Neutrophil (primary cell): ENCODE measurements at regions not wholly inside any gene's neighbourhood (a gene's known extent, or its start where the extent isn't known, plus 50 kb on each side); places are given as distances from the start of the nearest gene placed in this dataset.

ENCODE experiments used
- H3K27ac ChIP-seq: fragments of 200-600 bp; sonication (generic); 2 replicates; pipeline ENCODE4 v1.5.1; 2016; ENCODE audit warnings: mild to moderate bottlenecking, moderate library complexity
- H3K27me3 ChIP-seq: fragments of 200-600 bp; sonication (generic); 2 replicates; pipeline ENCODE4 v1.6.0; 2016; ENCODE audit warnings: mild to moderate bottlenecking
- H3K36me3 ChIP-seq: fragments of 200-600 bp; sonication (generic); 2 replicates; pipeline ENCODE4 v1.5.1; 2017
- H3K4me1 ChIP-seq, 2 experiments: fragments of 200-600 bp in 1 of 2; sonication (generic) in 1 of 2; 1 replicate in 1 of 2; 2 replicates in 1 of 2; pipeline versions ENCODE4 v1.5.1 to v1.6.1; 2013 to 2016; ENCODE audit warnings: low read depth in 1 of 2, low read length in 1 of 2, mild to moderate bottlenecking in 1 of 2, moderate library complexity in 1 of 2; ENCODE audit not compliant: control insufficient read depth in 1 of 2, insufficient read depth in 1 of 2
- H3K4me3 ChIP-seq, 2 experiments: fragments of 200-600 bp in 1 of 2; sonication (generic) in 1 of 2; 1 replicate in 1 of 2; 2 replicates in 1 of 2; pipeline ENCODE4 v1.5.1; 2013 to 2016; ENCODE audit warnings: low read depth in 1 of 2, low read length in 1 of 2, mild to moderate bottlenecking in 1 of 2, moderate library complexity in 1 of 2
- H3K9me3 ChIP-seq: fragments of 200-600 bp; sonication (generic); 2 replicates; pipeline ENCODE4 v1.5.1; 2016
- TF ChIP-seq, protein P1 (sequence below): fragments of 200-600 bp; sonication (generic); IDR thresholded peaks from 2 replicates; pipeline ENCODE4 v1.5.1; 2016; ENCODE audit warnings: antibody characterized with exemption

- TF ChIP-seq, protein P1, sequence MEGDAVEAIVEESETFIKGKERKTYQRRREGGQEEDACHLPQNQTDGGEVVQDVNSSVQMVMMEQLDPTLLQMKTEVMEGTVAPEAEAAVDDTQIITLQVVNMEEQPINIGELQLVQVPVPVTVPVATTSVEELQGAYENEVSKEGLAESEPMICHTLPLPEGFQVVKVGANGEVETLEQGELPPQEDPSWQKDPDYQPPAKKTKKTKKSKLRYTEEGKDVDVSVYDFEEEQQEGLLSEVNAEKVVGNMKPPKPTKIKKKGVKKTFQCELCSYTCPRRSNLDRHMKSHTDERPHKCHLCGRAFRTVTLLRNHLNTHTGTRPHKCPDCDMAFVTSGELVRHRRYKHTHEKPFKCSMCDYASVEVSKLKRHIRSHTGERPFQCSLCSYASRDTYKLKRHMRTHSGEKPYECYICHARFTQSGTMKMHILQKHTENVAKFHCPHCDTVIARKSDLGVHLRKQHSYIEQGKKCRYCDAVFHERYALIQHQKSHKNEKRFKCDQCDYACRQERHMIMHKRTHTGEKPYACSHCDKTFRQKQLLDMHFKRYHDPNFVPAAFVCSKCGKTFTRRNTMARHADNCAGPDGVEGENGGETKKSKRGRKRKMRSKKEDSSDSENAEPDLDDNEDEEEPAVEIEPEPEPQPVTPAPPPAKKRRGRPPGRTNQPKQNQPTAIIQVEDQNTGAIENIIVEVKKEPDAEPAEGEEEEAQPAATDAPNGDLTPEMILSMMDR = no peak
- no peak overlapping the region for H3K4me3 ChIP-seq
- no peaks in the 10 kb centered on the region for H3K36me3 ChIP-seq
- H3K27ac ChIP-seq = no peak overlapping the region
- H3K27me3 ChIP-seq = no peaks in the 10 kb centered on the region
- no peaks in the 10 kb centered on the region for H3K9me3 ChIP-seq
- no peaks in the 10 kb centered on the region for H3K4me1 ChIP-seq
Observed at GRCh38 chr2:133936601-133937000, 317.3 kb upstream of the MGAT5 start.

DNA sequence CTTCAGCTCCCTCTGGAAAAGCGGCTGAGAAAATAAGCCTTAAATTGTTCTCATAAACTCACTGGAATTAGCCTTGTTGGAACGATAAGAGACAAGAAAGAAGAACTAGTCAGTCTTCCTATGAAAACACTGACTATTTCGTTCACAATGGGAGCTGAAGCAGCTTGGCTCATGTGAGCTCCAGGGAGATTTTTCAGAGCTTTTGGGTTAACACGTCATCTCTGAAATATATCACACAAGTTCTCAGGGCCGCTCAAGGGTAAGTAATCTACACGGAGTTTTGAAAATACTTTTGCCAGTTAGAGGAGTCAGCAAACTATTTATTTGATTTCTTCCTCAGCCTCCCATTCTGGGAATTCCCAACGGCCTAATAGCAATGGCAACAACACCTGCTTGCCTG lies 316.2 kb upstream of the MGAT5 start:
- TF ChIP-seq, protein P1 = no peak
- no peak overlapping the region for H3K4me3 ChIP-seq
- H3K27me3 ChIP-seq = no peaks in the 10 kb centered on the region
- no peaks in the 10 kb centered on the region for H3K4me1 ChIP-seq
- H3K36me3 ChIP-seq = no peaks in the 10 kb centered on the region
- H3K27ac ChIP-seq = no peak overlapping the region
- H3K9me3 ChIP-seq = no peaks in the 10 kb centered on the region

DNA sequence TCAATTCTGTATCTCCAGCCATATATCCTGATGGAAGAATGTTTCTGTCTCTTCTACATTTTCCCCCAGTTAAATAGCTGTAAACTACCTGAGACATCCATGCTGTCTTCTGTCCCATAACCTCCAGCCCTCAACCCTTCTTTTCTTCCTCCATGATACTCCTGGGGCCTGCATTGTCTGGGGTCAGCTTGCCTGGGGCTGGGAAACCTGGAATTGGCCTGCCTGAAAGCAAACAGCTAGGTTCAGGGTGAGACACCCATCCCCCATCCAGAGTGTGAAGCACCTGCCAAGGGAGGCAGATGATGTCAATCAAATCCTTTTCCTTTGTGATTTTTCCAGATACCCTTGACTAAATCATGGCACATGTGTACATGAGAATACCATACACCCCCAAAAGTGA lies 313.7 kb upstream of the MGAT5 start:
- no peak overlapping the region for H3K4me3 ChIP-seq
- H3K27me3 ChIP-seq = no peaks in the 10 kb centered on the region
- no peaks in the 10 kb centered on the region for H3K9me3 ChIP-seq
- no peak overlapping the region for H3K27ac ChIP-seq
- H3K4me1 ChIP-seq = no peaks in the 10 kb centered on the region
- H3K36me3 ChIP-seq = no peaks in the 10 kb centered on the region
- TF ChIP-seq, protein P1 = no peak

DNA sequence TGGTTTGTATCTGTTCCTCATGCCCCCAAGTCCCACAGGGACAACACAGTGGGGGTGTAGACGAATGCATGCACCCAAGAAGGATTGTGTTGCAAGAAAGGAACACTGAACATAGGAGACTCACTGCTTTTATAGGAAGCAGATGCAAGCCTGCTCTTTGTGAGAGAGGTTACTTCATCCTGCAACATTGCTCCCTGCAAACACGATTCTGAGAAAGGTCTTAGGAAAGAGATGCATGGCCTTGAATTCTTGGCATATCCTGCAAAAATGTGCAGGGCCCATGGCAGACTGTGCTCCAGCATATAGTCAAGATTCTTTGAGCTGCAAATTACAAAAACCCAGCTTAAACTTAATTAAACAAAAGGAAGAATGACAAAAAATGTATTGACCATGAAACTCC lies 312.2 kb upstream of the MGAT5 start:
- TF ChIP-seq, protein P1 = no peak
- H3K36me3 ChIP-seq = no peaks in the 10 kb centered on the region

DNA sequence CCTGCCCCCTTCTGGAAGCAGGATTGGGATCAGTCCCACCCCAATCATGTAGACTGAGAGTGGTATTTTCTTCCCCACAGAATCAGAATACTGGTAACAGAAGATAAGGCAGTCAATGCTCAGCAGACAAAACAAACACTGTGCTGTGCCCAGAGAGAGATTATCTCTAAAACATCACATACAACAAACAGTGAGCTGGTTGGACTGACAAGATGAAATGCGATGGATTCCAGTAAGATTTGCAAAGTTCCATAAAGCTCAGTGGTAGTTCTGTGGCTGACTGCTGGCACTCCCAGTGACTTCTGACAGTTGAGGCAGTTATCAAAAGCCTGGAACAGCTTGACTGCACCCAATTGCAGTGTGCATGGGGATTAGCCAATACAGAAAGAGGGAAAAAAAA lies 311.5 kb upstream of the MGAT5 start:
- Histone ChIP-seq H3K4me1 (no peaks in the 10 kb centered on the region), H3K36me3 (no peaks in the 10 kb centered on the region), H3K4me3 (no peak overlapping the region), H3K27me3 (no peaks in the 10 kb centered on the region), H3K9me3 (no peaks in the 10 kb centered on the region), H3K27ac (no peak overlapping the region)
- TF ChIP-seq, protein P1 = no peak

More for the DNA sequence above, 312.2 kb upstream of the MGAT5 start:
- Histone ChIP-seq H3K4me3 (no peak overlapping the region), H3K4me1 (no peaks in the 10 kb centered on the region), H3K9me3 (no peaks in the 10 kb centered on the region), H3K27me3 (no peaks in the 10 kb centered on the region), H3K27ac (no peak overlapping the region)

- Histone ChIP-seq H3K9me3 (no peaks in the 10 kb centered on the region), H3K27ac (no peak overlapping the region), H3K27me3 (no peaks in the 10 kb centered on the region), H3K4me1 (no peaks in the 10 kb centered on the region), H3K4me3 (no peak overlapping the region), H3K36me3 (no peaks in the 10 kb centered on the region)
- TF ChIP-seq, protein P1 = no peak
Observed at GRCh38 chr2:133943108-133943507, 310.8 kb upstream of the MGAT5 start.
